GM12872 (cell line): ENCODE measurements at regions not wholly inside any gene's neighbourhood (a gene's known extent, or its start where the extent isn't known, plus 50 kb on each side); places are given as distances from the start of the nearest gene placed in this dataset.

ENCODE experiments used
- TF ChIP-seq, protein P1 (sequence below): IDR thresholded peaks from 3 replicates; pipeline ENCODE4 v1.5.1; 2011; ENCODE audit warnings: low read depth, mild to moderate bottlenecking, low read length, moderate library complexity; ENCODE audit not compliant: insufficient read depth

DNA sequence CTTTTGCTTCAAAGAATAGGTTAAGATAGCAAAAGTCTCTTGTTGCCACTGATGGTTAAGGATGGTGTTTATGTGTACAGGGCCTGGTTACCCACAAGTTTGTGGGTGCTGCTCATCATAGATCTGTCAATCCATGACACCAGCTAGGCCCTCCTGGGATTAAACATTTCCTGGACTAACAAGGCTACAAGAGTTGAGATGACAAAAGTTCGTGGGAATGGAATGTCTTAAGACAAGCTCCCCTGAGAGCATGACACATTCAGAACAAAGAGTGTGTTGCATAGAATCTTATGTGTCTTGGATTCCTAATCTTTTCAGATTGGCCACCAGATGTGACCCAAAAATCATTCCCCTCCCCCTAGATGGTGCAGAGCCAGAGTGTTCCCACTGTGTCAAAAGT is 592.5 kb upstream of the USP15 start:
- TF ChIP-seq, protein P1, sequence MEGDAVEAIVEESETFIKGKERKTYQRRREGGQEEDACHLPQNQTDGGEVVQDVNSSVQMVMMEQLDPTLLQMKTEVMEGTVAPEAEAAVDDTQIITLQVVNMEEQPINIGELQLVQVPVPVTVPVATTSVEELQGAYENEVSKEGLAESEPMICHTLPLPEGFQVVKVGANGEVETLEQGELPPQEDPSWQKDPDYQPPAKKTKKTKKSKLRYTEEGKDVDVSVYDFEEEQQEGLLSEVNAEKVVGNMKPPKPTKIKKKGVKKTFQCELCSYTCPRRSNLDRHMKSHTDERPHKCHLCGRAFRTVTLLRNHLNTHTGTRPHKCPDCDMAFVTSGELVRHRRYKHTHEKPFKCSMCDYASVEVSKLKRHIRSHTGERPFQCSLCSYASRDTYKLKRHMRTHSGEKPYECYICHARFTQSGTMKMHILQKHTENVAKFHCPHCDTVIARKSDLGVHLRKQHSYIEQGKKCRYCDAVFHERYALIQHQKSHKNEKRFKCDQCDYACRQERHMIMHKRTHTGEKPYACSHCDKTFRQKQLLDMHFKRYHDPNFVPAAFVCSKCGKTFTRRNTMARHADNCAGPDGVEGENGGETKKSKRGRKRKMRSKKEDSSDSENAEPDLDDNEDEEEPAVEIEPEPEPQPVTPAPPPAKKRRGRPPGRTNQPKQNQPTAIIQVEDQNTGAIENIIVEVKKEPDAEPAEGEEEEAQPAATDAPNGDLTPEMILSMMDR, result no peak

- TF ChIP-seq, protein P1, result no peak
Observed at GRCh38 chr12:61676520-61676919, 583.7 kb upstream of the USP15 start.

- TF ChIP-seq, protein P1, result no peak
Observed at GRCh38 chr12:61687407-61687806, 572.8 kb upstream of the USP15 start.

DNA sequence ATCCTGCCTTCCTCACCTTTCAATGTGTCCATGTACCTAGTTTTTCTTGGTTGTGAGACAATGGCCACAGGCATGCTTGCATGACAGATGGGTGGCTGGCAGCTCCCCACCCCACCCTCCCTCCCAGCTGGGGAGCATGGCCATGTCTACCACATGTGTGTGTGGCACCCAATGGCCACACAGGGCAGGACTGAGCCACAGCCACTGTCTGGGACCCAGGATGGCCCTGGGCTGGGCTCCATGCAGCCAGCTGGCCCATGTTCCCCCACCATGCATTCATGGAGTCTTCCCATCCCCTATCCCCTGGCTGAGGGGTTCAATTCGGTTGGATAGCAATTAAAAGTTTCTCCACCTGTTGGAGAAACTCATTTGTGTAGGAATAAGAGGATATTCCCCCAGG is 566.0 kb upstream of the USP15 start:
- TF ChIP-seq, protein P1, result no peak

DNA sequence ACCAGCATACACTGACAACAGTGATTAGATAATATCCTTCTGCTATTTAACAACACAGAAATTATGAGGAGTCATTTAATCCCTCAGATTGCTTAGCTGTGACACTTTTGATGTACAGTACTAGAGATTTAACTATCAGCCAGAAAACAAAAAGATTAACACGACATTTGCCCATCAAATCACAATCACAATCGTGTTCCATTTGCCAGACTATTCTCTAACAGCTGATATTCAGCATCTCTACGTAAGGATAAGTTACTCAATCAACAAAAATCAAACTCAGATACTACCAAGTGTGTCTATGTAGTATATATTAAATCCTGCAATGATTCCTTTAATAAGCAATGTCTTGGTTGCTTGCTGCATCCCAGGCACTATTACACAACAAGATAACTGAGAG is 558.7 kb upstream of the USP15 start:
- TF ChIP-seq, protein P1, result no peak

DNA sequence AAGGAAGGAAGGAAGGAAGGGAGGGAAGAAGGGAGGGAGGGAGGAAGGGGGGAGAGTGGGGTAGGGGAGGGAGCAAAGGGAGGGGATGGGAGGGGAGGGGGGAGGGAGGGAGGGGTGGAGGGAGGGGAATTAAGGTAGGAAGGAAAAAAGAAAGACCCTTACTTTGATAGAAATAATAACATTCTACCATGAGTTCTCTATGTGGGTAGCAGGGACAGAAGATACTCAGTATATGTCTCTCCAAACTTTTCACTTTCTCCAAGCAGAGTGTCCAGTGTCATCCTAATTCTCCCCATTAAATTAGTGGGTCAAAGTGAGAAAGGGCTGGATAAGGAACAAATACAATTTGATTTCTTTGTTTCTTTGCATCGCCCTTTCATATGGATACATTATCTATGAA is 553.4 kb upstream of the USP15 start:
- TF ChIP-seq, protein P1, result no peak

DNA sequence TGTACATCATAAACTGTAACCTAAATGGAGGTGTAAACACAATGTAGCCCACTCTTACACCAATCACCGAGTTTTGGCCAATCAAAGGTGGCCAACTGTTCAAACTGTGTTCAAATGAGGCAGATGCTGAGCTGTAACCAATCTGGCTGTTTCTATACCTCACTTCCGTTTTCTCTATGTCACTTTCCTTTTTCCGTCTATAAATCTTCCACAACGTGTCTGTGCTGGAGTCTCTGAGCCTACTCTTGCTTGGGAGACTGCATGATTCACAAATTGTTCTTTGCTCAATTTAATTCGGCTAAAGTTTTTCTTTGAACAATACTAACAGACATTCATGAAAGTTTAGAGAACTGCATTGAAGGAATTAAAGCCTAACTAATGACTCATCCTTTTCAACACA is 547.1 kb upstream of the USP15 start:
- TF ChIP-seq, protein P1, result no peak

DNA sequence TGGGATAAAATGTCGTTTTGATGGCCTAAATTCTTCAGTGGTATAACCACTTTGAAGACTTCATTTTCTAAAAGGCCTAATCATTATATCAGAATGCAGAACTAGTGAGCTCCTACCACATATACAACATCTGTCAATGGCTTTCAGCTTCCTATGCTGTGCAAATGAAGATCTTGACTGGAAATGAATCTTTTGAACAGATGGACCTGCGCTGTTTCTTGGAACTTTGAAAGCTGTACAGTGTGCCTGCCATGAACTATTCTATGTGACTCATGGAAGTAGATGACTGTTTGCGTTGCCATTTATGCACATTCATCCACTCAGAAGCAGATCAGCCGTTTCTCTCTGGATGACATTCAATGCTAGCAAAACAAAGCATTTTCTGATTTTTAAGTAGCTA is 542.2 kb upstream of the USP15 start:
- TF ChIP-seq, protein P1, result no peak
